HCT116 (cell line): ENCODE measurements at regions not wholly inside any gene's neighbourhood (a gene's known extent, or its start where the extent isn't known, plus 50 kb on each side); places are given as distances from the start of the nearest gene placed in this dataset.

Experiments
- ATF3 ChIP-seq: IDR thresholded peaks from 2 replicates; pipeline ENCODE4 v1.6.1; 2012
- CTCF ChIP-seq, 3 experiments: fragments of 200-600 bp in 1 of 3; sonication (generic) in 1 of 3; IDR thresholded peaks in 2 of 3; conservative IDR thresholded peaks in 1 of 3; 2 replicates each; pipeline ENCODE4 v1.5.1; 2012 to 2017; ENCODE audit warnings: low read depth in 2 of 3, low read length in 2 of 3, antibody characterized with exemption in 1 of 3, borderline replicate concordance in 1 of 3, control low read depth in 1 of 3, mild to moderate bottlenecking in 1 of 3, mixed read lengths in 1 of 3, mixed run types in 1 of 3, moderate library complexity in 1 of 3; ENCODE audit not compliant: insufficient read depth in 1 of 3
- POLR2AphosphoS5 ChIP-seq: IDR thresholded peaks from 2 replicates; pipeline ENCODE4 v1.6.1; 2011; ENCODE audit warnings: mild to moderate bottlenecking, low read depth, low read length, moderate library complexity
- SP1 ChIP-seq: IDR thresholded peaks from 2 replicates; pipeline ENCODE4 v1.6.1; 2012; ENCODE audit warnings: low read depth
- YY1 ChIP-seq: IDR thresholded peaks from 2 replicates; pipeline ENCODE4 v1.6.1; 2011; ENCODE audit warnings: low read length, low read depth, moderate library complexity, mild to moderate bottlenecking; ENCODE audit not compliant: insufficient replicate concordance; ENCODE audit errors: extremely low read depth

GRCh38 chr17:70752966-70753467, 583.7 kb downstream of the KCNJ2 start:
- TF ChIP-seq POLR2AphosphoS5 = no peak
- TF ChIP-seq YY1 = no peak
- no peak for TF ChIP-seq SP1
- TF ChIP-seq CTCF (IDR thresholded peaks at IDR 0.05 in 2 of 3, conservative IDR thresholded peaks at IDR 0.05 in 1 of 3; ENCODE audit: borderline replicate concordance in 1 of 3, insufficient read depth in 1 of 3, low read depth in 2 of 3, low read length in 2 of 3) = no peak
- no peak for TF ChIP-seq ATF3
